Panc1 (cell line): ENCODE measurements at regions not wholly inside any gene's neighbourhood (a gene's known extent, or its start where the extent isn't known, plus 50 kb on each side); places are given as distances from the start of the nearest gene placed in this dataset.

Experiments used
- ATAC-seq: fragments of 200-7000 bp; cut with Tn5 transposase; 2 replicates; pipeline ENCODE4 v1.9.1; 2020; ENCODE audit warnings: mild to moderate bottlenecking, moderate library complexity
- BruUV-seq: library from RNA; stranded (reverse); fragments of 400-500 nt; replicated peaks from 2 replicates; lab custom pipeline; 2021; lab: Mats Ljungman, UMichigan
- CTCF ChIA-PET: fragments of 300-600 bp; sonication (Branson Sonifier 250); formaldehyde crosslinking; loops from one replicate; lab custom pipeline; 2022; ENCODE audit warnings: antibody characterized with exemption; lab: Charles Lee
- POLR2A ChIA-PET: fragments of 300-600 bp; sonication (Branson Sonifier 250); formaldehyde crosslinking; loops from one replicate; lab custom pipeline; 2022; ENCODE audit warnings: antibody characterized with exemption; lab: Charles Lee
- DNase-seq: peaks from one replicate; pipeline ENCODE4 v3.0.0-alpha.2; 2010; ENCODE audit warnings: low read depth, low spot score
- H3K27ac ChIP-seq: 2 replicates; pipeline ENCODE4 v1.5.1; 2011; ENCODE audit warnings: mild to moderate bottlenecking, low read length, inconsistent platforms
- H3K27me3 ChIP-seq: fragments of 200-500 bp; sonication (Bioruptor generic); 2 replicates; pipeline ENCODE4 v1.6.0; 2014; ENCODE audit warnings: low read length, inconsistent platforms; ENCODE audit not compliant: control insufficient read depth, insufficient read depth
- H3K36me3 ChIP-seq: fragments of 200-500 bp; sonication (Bioruptor generic); 2 replicates; pipeline ENCODE4 v1.5.1; 2014; ENCODE audit warnings: inconsistent platforms, mild to moderate bottlenecking, low read length, moderate library complexity; ENCODE audit not compliant: control insufficient read depth, insufficient read depth
- H3K4me1 ChIP-seq: 2 replicates; pipeline ENCODE4 v1.5.1; 2011; ENCODE audit warnings: inconsistent platforms, mild to moderate bottlenecking, low read length, moderate library complexity; ENCODE audit not compliant: control insufficient read depth, insufficient read depth
- H3K4me3 ChIP-seq, 2 experiments: 2 replicates each; pipeline ENCODE4 v1.5.1; 2011 to 2012; ENCODE audit warnings: low read depth in 2 of 2, low read length in 2 of 2, mild to moderate bottlenecking in 2 of 2, inconsistent platforms in 1 of 2, moderate library complexity in 1 of 2
- H3K9me3 ChIP-seq: fragments of 200-500 bp; sonication (Bioruptor generic); 2 replicates; pipeline ENCODE4 v1.5.1; 2014; ENCODE audit warnings: low read depth, mild to moderate bottlenecking, inconsistent platforms, low read length, moderate library complexity; ENCODE audit not compliant: control insufficient read depth, insufficient read depth
- POLR2AphosphoS5 ChIP-seq: IDR thresholded peaks from 2 replicates; pipeline ENCODE4 v1.6.1; 2012; ENCODE audit warnings: mild to moderate bottlenecking, low read depth, low read length, moderate library complexity
- SIN3A ChIP-seq: IDR thresholded peaks from 2 replicates; pipeline ENCODE4 v1.6.1; 2012; ENCODE audit warnings: low read depth, mild to moderate bottlenecking, low read length, moderate library complexity, borderline replicate concordance; ENCODE audit not compliant: insufficient read depth
- TCF7L2 ChIP-seq: IDR thresholded peaks from 2 replicates; pipeline ENCODE4 v1.6.1; 2011; ENCODE audit warnings: mild to moderate bottlenecking, low read depth, low read length, inconsistent platforms
- in situ Hi-C: cut with HindIII; loops from 2 replicates; pipeline ENCODE4 v1.10.0; 2016; ENCODE audit warnings: low sequenced_read_pairs, low pct_unique_long_range_greater_than_20kb
- intact Hi-C: fragments of 100-400 bp; cut with micrococcal nuclease; formaldehyde crosslinking; loops from one replicate; pipeline ENCODE4 v1.10.0; 2022; ENCODE audit not compliant: unreplicated experiment
- TF ChIP-seq, protein P1 (sequence below): fragments of 450-650 bp; IDR thresholded peaks from 2 replicates; pipeline ENCODE4 v1.5.1; 2017; ENCODE audit warnings: mild to moderate bottlenecking
- TF ChIP-seq, protein P2 (sequence below), 2 experiments: IDR thresholded peaks; 2 replicates each; pipeline ENCODE4 v1.6.1; 2011 to 2012; ENCODE audit warnings: low read depth in 2 of 2, control low read depth in 1 of 2, low read length in 1 of 2, mild to moderate bottlenecking in 1 of 2, moderate library complexity in 1 of 2; ENCODE audit not compliant: insufficient read depth in 1 of 2

DNA sequence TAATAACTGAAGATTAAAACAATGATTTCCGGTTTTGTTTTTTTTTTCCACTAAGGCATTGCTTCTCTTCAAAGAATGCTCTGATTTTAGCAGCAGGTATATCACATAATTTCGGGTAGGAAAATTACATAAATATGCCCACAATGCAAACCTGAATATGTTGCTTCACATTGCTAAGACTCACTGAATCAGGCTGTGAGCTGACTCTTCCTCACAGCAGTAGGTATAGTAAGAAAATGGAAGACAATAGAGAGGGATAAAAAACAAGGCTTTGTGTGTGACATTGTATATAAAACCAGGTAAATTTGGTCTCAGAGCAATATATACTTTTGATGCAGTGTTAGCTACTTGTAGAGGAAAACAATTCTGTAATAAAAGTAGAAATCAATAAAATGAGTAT lies 1355.0 kb downstream of the OLFM4 start:
- no peaks in the 10 kb centered on the region for H3K36me3 ChIP-seq
- POLR2A ChIA-PET, result no interaction called here
- no peak for DNase-seq
- intact Hi-C loops (no loop called here), in situ Hi-C loops (no loop called here)
- no peak overlapping the region for H3K4me3 ChIP-seq
- no peaks in the 10 kb centered on the region for H3K4me1 ChIP-seq
- no TSS peak for BruUV-seq
- TF ChIP-seq, protein P1, sequence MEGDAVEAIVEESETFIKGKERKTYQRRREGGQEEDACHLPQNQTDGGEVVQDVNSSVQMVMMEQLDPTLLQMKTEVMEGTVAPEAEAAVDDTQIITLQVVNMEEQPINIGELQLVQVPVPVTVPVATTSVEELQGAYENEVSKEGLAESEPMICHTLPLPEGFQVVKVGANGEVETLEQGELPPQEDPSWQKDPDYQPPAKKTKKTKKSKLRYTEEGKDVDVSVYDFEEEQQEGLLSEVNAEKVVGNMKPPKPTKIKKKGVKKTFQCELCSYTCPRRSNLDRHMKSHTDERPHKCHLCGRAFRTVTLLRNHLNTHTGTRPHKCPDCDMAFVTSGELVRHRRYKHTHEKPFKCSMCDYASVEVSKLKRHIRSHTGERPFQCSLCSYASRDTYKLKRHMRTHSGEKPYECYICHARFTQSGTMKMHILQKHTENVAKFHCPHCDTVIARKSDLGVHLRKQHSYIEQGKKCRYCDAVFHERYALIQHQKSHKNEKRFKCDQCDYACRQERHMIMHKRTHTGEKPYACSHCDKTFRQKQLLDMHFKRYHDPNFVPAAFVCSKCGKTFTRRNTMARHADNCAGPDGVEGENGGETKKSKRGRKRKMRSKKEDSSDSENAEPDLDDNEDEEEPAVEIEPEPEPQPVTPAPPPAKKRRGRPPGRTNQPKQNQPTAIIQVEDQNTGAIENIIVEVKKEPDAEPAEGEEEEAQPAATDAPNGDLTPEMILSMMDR, result no peak
- TF ChIP-seq TCF7L2 (no peak), POLR2AphosphoS5 (no peak), SIN3A (no peak)
- TF ChIP-seq, protein P2, sequence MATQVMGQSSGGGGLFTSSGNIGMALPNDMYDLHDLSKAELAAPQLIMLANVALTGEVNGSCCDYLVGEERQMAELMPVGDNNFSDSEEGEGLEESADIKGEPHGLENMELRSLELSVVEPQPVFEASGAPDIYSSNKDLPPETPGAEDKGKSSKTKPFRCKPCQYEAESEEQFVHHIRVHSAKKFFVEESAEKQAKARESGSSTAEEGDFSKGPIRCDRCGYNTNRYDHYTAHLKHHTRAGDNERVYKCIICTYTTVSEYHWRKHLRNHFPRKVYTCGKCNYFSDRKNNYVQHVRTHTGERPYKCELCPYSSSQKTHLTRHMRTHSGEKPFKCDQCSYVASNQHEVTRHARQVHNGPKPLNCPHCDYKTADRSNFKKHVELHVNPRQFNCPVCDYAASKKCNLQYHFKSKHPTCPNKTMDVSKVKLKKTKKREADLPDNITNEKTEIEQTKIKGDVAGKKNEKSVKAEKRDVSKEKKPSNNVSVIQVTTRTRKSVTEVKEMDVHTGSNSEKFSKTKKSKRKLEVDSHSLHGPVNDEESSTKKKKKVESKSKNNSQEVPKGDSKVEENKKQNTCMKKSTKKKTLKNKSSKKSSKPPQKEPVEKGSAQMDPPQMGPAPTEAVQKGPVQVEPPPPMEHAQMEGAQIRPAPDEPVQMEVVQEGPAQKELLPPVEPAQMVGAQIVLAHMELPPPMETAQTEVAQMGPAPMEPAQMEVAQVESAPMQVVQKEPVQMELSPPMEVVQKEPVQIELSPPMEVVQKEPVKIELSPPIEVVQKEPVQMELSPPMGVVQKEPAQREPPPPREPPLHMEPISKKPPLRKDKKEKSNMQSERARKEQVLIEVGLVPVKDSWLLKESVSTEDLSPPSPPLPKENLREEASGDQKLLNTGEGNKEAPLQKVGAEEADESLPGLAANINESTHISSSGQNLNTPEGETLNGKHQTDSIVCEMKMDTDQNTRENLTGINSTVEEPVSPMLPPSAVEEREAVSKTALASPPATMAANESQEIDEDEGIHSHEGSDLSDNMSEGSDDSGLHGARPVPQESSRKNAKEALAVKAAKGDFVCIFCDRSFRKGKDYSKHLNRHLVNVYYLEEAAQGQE (IDR thresholded peaks at IDR 0.05; ENCODE audit: insufficient read depth in 1 of 2, low read depth in 2 of 2, low read length in 1 of 2), result no peak
- CTCF ChIA-PET, result no interaction called here
- H3K9me3 ChIP-seq, result no peaks in the 10 kb centered on the region
- H3K27me3 ChIP-seq, result no peaks in the 10 kb centered on the region
- no peak overlapping the region for H3K27ac ChIP-seq
- no peak for ATAC-seq

DNA sequence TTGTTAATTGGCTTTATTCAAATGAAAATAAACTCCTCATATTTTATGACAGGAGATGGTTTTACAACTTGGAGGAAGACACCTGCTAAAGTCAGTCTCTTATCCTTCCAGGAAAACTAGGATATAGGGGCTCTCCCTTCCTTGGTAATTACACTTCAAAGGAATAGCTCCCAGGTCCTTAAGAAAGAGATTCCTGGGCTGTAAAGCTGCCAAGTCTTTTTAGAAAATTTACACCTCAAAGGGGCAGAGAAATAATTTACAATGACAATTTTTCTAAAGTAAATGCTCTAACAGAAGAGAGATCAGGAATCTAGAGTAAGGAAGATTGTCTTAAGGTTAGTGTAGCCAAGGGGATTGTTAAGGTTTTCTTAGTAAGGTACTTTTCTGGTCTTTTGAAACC lies 1359.0 kb downstream of the OLFM4 start:
- no TSS peak for BruUV-seq
- TF ChIP-seq SIN3A, result no peak
- no peak for TF ChIP-seq TCF7L2
- TF ChIP-seq POLR2AphosphoS5, result no peak
- TF ChIP-seq, protein P2 (IDR thresholded peaks at IDR 0.05; ENCODE audit: insufficient read depth in 1 of 2, low read depth in 2 of 2, low read length in 1 of 2), result no peak
- TF ChIP-seq, protein P1, result no peak
- no peak overlapping the region for H3K4me3 ChIP-seq
- POLR2A ChIA-PET, result no interaction called here
- intact Hi-C loops (no loop called here), in situ Hi-C loops (no loop called here)
- no peaks in the 10 kb centered on the region for H3K36me3 ChIP-seq
- no peaks in the 10 kb centered on the region for H3K4me1 ChIP-seq
- no peak for DNase-seq
- CTCF ChIA-PET, result no interaction called here
- H3K9me3 ChIP-seq, result no peaks in the 10 kb centered on the region
- no peak overlapping the region for H3K27ac ChIP-seq
- H3K27me3 ChIP-seq, result no peaks in the 10 kb centered on the region
- ATAC-seq, result no peak
